ENCODE measurements at regions not wholly inside any gene's neighbourhood (a gene's known extent, or its start where the extent isn't known, plus 50 kb on each side); places are given as distances from the start of the nearest gene placed in this dataset.

GRCh38 chr2:185537689-185538088 is 200.9 kb upstream of the FSIP2 start:
- H3K4me3 ChIP-seq: no peak overlapping the region
- ChIA-PET CTCF (no interaction called here), POLR2A (no interaction called here)
- WGBS (ENCODE audit: missing lambda C conversion rate): 21% methylated on average over 2 of the region's 2 CpGs
- H3K4me1 ChIP-seq: no peaks in the 10 kb centered on the region
- no peak overlapping the region for H3K27ac ChIP-seq
- TF ChIP-seq, protein P1, sequence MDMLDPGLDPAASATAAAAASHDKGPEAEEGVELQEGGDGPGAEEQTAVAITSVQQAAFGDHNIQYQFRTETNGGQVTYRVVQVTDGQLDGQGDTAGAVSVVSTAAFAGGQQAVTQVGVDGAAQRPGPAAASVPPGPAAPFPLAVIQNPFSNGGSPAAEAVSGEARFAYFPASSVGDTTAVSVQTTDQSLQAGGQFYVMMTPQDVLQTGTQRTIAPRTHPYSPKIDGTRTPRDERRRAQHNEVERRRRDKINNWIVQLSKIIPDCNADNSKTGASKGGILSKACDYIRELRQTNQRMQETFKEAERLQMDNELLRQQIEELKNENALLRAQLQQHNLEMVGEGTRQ (IDR thresholded peaks at IDR 0.05): no peak
- TF ChIP-seq CBX2 (IDR thresholded peaks at IDR 0.05; ENCODE audit: borderline replicate concordance, low read depth) (no peak), CHD4 (IDR thresholded peaks at IDR 0.05; ENCODE audit: borderline replicate concordance) (no peak), HOXB13 (CRISPR knock-in tag; IDR thresholded peaks at IDR 0.05; ENCODE audit: low read depth) (no peak), MAFK (IDR thresholded peaks at IDR 0.05; ENCODE audit: partially characterized antibody) (no peak), SMC3 (IDR thresholded peaks at IDR 0.05) (no peak), RARB (CRISPR knock-in tag; IDR thresholded peaks at IDR 0.05) (no peak), HDAC2 (IDR thresholded peaks at IDR 0.05) (no peak), ZC3H11A (IDR thresholded peaks at IDR 0.05) (no peak), CHD2 (IDR thresholded peaks at IDR 0.05; ENCODE audit: low read length, partially characterized antibody) (no peak), BHLHE40 (IDR thresholded peaks at IDR 0.05; ENCODE audit: low read depth, low read length) (no peak), ZFP36 (IDR thresholded peaks at IDR 0.05; ENCODE audit: borderline replicate concordance, partially characterized antibody) (no peak), FOSB (CRISPR knock-in tag; IDR thresholded peaks at IDR 0.05) (no peak), POLR2AphosphoS2 (conservative IDR thresholded peaks at IDR 0.05; ENCODE audit: low read length) (no peak), POLR2A (IDR thresholded peaks at IDR 0.05; ENCODE audit: low read length) (no peak), NFE2L2 (conservative IDR thresholded peaks at IDR 0.05; ENCODE audit: low read length) (no peak), ELK1 (IDR thresholded peaks at IDR 0.05; ENCODE audit: low read depth, low read length) (no peak)
- TF ChIP-seq, protein P2, sequence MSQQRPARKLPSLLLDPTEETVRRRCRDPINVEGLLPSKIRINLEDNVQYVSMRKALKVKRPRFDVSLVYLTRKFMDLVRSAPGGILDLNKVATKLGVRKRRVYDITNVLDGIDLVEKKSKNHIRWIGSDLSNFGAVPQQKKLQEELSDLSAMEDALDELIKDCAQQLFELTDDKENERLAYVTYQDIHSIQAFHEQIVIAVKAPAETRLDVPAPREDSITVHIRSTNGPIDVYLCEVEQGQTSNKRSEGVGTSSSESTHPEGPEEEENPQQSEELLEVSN (IDR thresholded peaks at IDR 0.05; ENCODE audit: borderline replicate concordance, low read depth): no peak
- TF ChIP-seq, protein P3, sequence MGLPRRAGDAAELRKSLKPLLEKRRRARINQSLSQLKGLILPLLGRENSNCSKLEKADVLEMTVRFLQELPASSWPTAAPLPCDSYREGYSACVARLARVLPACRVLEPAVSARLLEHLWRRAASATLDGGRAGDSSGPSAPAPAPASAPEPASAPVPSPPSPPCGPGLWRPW (IDR thresholded peaks at IDR 0.05): no peak
- TF ChIP-seq, protein P4, sequence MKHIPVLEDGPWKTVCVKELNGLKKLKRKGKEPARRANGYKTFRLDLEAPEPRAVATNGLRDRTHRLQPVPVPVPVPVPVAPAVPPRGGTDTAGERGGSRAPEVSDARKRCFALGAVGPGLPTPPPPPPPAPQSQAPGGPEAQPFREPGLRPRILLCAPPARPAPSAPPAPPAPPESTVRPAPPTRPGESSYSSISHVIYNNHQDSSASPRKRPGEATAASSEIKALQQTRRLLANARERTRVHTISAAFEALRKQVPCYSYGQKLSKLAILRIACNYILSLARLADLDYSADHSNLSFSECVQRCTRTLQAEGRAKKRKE (CRISPR knock-in tag; IDR thresholded peaks at IDR 0.05; ENCODE audit: low read depth): no peak
- ATAC-seq (no peak), DNase-seq (ENCODE audit: low read depth in 1 of 2, low spot score in 1 of 2) (no peak), FAIRE-seq (no peak)
- H3K4me2 ChIP-seq: no peak overlapping the region
- H3K9me3 ChIP-seq: no peaks in the 10 kb centered on the region

GRCh38 chr2:185567196-185567595 is 171.4 kb upstream of the FSIP2 start:
- ATAC-seq (no peak), DNase-seq (ENCODE audit: low read depth in 1 of 2, low spot score in 1 of 2) (no peak), FAIRE-seq (no peak)
- ChIA-PET CTCF (no interaction called here), POLR2A (no interaction called here)
- WGBS (ENCODE audit: missing lambda C conversion rate): 39% methylated on average over 2 of the region's 2 CpGs
- no peak for TF ChIP-seq MYC (IDR thresholded peaks at IDR 0.05; ENCODE audit: borderline replicate concordance, low read length)
- TF ChIP-seq KDM1A (IDR thresholded peaks at IDR 0.05; ENCODE audit: low read depth): no peak
- no peak for TF ChIP-seq TP53 (CRISPR knock-in tag; IDR thresholded peaks at IDR 0.05)
- no peak for TF ChIP-seq NFE2L2 (conservative IDR thresholded peaks at IDR 0.05; ENCODE audit: low read length)
- no peak for TF ChIP-seq HDAC2 (IDR thresholded peaks at IDR 0.05)
- TF ChIP-seq CHD2 (IDR thresholded peaks at IDR 0.05; ENCODE audit: low read length, partially characterized antibody): no peak
- no peak for TF ChIP-seq EP300 (IDR thresholded peaks at IDR 0.05)
- TF ChIP-seq, protein P5, sequence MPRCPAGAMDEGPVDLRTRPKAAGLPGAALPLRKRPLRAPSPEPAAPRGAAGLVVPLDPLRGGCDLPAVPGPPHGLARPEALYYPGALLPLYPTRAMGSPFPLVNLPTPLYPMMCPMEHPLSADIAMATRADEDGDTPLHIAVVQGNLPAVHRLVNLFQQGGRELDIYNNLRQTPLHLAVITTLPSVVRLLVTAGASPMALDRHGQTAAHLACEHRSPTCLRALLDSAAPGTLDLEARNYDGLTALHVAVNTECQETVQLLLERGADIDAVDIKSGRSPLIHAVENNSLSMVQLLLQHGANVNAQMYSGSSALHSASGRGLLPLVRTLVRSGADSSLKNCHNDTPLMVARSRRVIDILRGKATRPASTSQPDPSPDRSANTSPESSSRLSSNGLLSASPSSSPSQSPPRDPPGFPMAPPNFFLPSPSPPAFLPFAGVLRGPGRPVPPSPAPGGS (IDR thresholded peaks at IDR 0.05): no peak
- TF ChIP-seq, protein P6, sequence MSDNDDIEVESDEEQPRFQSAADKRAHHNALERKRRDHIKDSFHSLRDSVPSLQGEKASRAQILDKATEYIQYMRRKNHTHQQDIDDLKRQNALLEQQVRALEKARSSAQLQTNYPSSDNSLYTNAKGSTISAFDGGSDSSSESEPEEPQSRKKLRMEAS (IDR thresholded peaks at IDR 0.05): no peak
- no peak for TF ChIP-seq MAZ (IDR thresholded peaks at IDR 0.05; ENCODE audit: borderline replicate concordance, low read depth, low read length)
- TF ChIP-seq POLR2A (IDR thresholded peaks at IDR 0.05; ENCODE audit: low read length): no peak
- TF ChIP-seq CTCF (IDR thresholded peaks at IDR 0.05): no peak
- no peak for TF ChIP-seq POLR2AphosphoS2 (conservative IDR thresholded peaks at IDR 0.05; ENCODE audit: low read length)
- TF ChIP-seq PHF8 (IDR thresholded peaks at IDR 0.05; ENCODE audit: borderline replicate concordance, low read depth): no peak
- TF ChIP-seq SMC3 (IDR thresholded peaks at IDR 0.05): no peak
- no peak for TF ChIP-seq CBX8 (IDR thresholded peaks at IDR 0.05)
- Histone ChIP-seq H3K4me2 (no peak overlapping the region), H3K4me1 (no peaks in the 10 kb centered on the region), H3K27ac (no peak overlapping the region), H3K4me3 (no peak overlapping the region), H3K9me3 (no peaks in the 10 kb centered on the region)

All from A549 (cell line).